IMR-90 (cell line): ENCODE measurements at regions not wholly inside any gene's neighbourhood (a gene's known extent, or its start where the extent isn't known, plus 50 kb on each side); places are given as distances from the start of the nearest gene placed in this dataset.

Source experiments
- ATAC-seq: fragments of 200-7000 bp; cut with Tn5 transposase; 2 replicates; pipeline ENCODE4 v1.9.1; 2020; ENCODE audit warnings: low read depth, mild to moderate bottlenecking, moderate library complexity
- BruUV-seq: library from RNA; stranded (reverse); fragments of 400-500 nt; replicated peaks from 2 replicates; lab custom pipeline; 2021; lab: Mats Ljungman, UMichigan
- CTCF ChIA-PET: fragments of 300-600 bp; formaldehyde crosslinking; extraction: SDS; loops from one replicate; lab custom pipeline; 2021; ENCODE audit warnings: antibody characterized with exemption; lab: Yijun Ruan, JAX
- POLR2A ChIA-PET: fragments of 300-600 bp; sonication (Branson Sonifier 250); formaldehyde crosslinking; loops from one replicate; lab custom pipeline; 2022; ENCODE audit warnings: antibody characterized with exemption; ENCODE audit not compliant: unreplicated experiment; lab: Charles Lee
- DNase-seq: peaks from one replicate; pipeline ENCODE4 v3.0.0; 2013
- H2AFZ ChIP-seq: replicated peaks from 2 replicates; pipeline ENCODE3; 2013; ENCODE audit warnings: low read length, mild to moderate bottlenecking; ENCODE audit not compliant: poor library complexity
- H2AK5ac ChIP-seq: 2 replicates; pipeline ENCODE4 v1.6.1; 2013; ENCODE audit warnings: low read depth, low read length, inconsistent platforms
- H2AK9ac ChIP-seq: replicated peaks from 2 replicates; pipeline ENCODE3; 2013; ENCODE audit warnings: mild to moderate bottlenecking, low read depth, low read length, moderate library complexity; ENCODE audit not compliant: poor library complexity
- H2BK120ac ChIP-seq: 2 replicates; pipeline ENCODE4 v1.6.1; 2013; ENCODE audit warnings: low read depth, low read length, inconsistent platforms
- H2BK15ac ChIP-seq: 3 replicates; pipeline ENCODE4 v1.6.1; 2013; ENCODE audit warnings: low read depth, low read length, inconsistent platforms
- H2BK20ac ChIP-seq: 2 replicates; pipeline ENCODE4 v1.6.1; 2013; ENCODE audit warnings: low read depth, mild to moderate bottlenecking, inconsistent platforms, low read length, moderate library complexity
- H2BK5ac ChIP-seq: 2 replicates; pipeline ENCODE4 v1.6.1; 2013; ENCODE audit warnings: mild to moderate bottlenecking, low read depth, low read length, inconsistent platforms; ENCODE audit not compliant: poor library complexity, severe bottlenecking
- H3K14ac ChIP-seq: replicated peaks from 2 replicates; pipeline ENCODE4 v1.6.1; 2013; ENCODE audit warnings: low read depth, low read length, inconsistent platforms
- H3K18ac ChIP-seq: 2 replicates; pipeline ENCODE4 v1.6.1; 2013; ENCODE audit warnings: low read depth, low read length, control low read depth
- H3K23ac ChIP-seq: 2 replicates; pipeline ENCODE4 v1.6.1; 2013; ENCODE audit warnings: low read depth, low read length, inconsistent platforms
- H3K27ac ChIP-seq: 2 replicates; pipeline ENCODE4 v1.5.1; 2013; ENCODE audit warnings: mild to moderate bottlenecking, control low read depth, low read length; ENCODE audit not compliant: insufficient read depth
- H3K27me3 ChIP-seq: 2 replicates; pipeline ENCODE4 v1.6.1; 2013; ENCODE audit warnings: low read length; ENCODE audit not compliant: control insufficient read depth, insufficient read depth
- H3K36me3 ChIP-seq: 2 replicates; pipeline ENCODE4 v1.6.1; 2013; ENCODE audit warnings: low read length, mixed read lengths; ENCODE audit not compliant: control insufficient read depth, insufficient read depth
- H3K4ac ChIP-seq: 2 replicates; pipeline ENCODE4 v1.6.1; 2013; ENCODE audit warnings: low read depth, low read length, inconsistent platforms
- H3K4me1 ChIP-seq: 2 replicates; pipeline ENCODE4 v1.6.1; 2013; ENCODE audit warnings: low read length, mixed read lengths; ENCODE audit not compliant: control insufficient read depth, insufficient read depth
- H3K4me2 ChIP-seq: 2 replicates; pipeline ENCODE4 v1.6.1; 2013; ENCODE audit warnings: low read depth, mild to moderate bottlenecking, control low read depth, low read length, moderate library complexity
- H3K4me3 ChIP-seq: 2 replicates; pipeline ENCODE4 v1.5.1; 2013; ENCODE audit warnings: low read depth, mild to moderate bottlenecking, control low read depth, low read length, moderate library complexity; ENCODE audit not compliant: insufficient read depth
- H3K56ac ChIP-seq: 2 replicates; pipeline ENCODE4 v1.6.1; 2013; ENCODE audit warnings: low read length, inconsistent platforms; ENCODE audit not compliant: insufficient read depth; ENCODE audit errors: extremely low read depth
- H3K79me1 ChIP-seq, 2 experiments: 2 replicates each; pipeline ENCODE4 v1.6.1; 2013; ENCODE audit warnings: low read length in 2 of 2, inconsistent platforms in 1 of 2, low read depth in 1 of 2
- H3K9ac ChIP-seq: 2 replicates; pipeline ENCODE4 v1.6.1; 2013; ENCODE audit warnings: low read depth, low read length, control low read depth
- H3K9me1 ChIP-seq: 2 replicates; pipeline ENCODE4 v1.6.1; 2013; ENCODE audit warnings: low read length, inconsistent platforms; ENCODE audit not compliant: insufficient read depth
- H3K9me3 ChIP-seq: 2 replicates; pipeline ENCODE4 v1.6.1; 2013; ENCODE audit warnings: low read length; ENCODE audit not compliant: control insufficient read depth, insufficient read depth
- H4K20me1 ChIP-seq: 2 replicates; pipeline ENCODE4 v1.6.1; 2013; ENCODE audit warnings: low read length, inconsistent platforms; ENCODE audit not compliant: insufficient read depth
- H4K5ac ChIP-seq: 2 replicates; pipeline ENCODE4 v1.6.1; 2013; ENCODE audit warnings: mild to moderate bottlenecking, low read depth, low read length, control low read depth
- H4K8ac ChIP-seq, 2 experiments: 2 replicates each; pipeline ENCODE4 v1.6.1; 2013; ENCODE audit warnings: low read depth in 2 of 2, low read length in 2 of 2, control low read depth in 1 of 2, inconsistent platforms in 1 of 2
- H4K91ac ChIP-seq: 2 replicates; pipeline ENCODE4 v1.6.1; 2013; ENCODE audit warnings: low read depth, low read length, inconsistent platforms; ENCODE audit not compliant: insufficient read depth
- BHLHE40 ChIP-seq: fragments of 150-350 bp; IDR thresholded peaks from 2 replicates; pipeline ENCODE4 v1.6.1; 2016; ENCODE audit warnings: mild to moderate bottlenecking, low read depth, low read length
- CEBPB ChIP-seq: IDR thresholded peaks from 2 replicates; pipeline ENCODE4 v1.6.1; 2012; ENCODE audit warnings: low read depth, low read length, improper control_type of control experiment
- CHD1 ChIP-seq: IDR thresholded peaks from 2 replicates; pipeline ENCODE4 v1.6.1; 2012; ENCODE audit warnings: low read depth, low read length, improper control_type of control experiment
- MAFK ChIP-seq: IDR thresholded peaks from 2 replicates; pipeline ENCODE4 v1.6.1; 2012; ENCODE audit warnings: low read depth, low read length, improper control_type of control experiment
- MXI1 ChIP-seq: IDR thresholded peaks from 2 replicates; pipeline ENCODE4 v1.6.1; 2012; ENCODE audit warnings: low read depth, mild to moderate bottlenecking, low read length, moderate library complexity, borderline replicate concordance
- RCOR1 ChIP-seq: IDR thresholded peaks from 2 replicates; pipeline ENCODE4 v1.6.1; 2012; ENCODE audit warnings: mild to moderate bottlenecking, low read length, improper control_type of control experiment; ENCODE audit not compliant: insufficient replicate concordance
- USF2 ChIP-seq: fragments of 150-350 bp; IDR thresholded peaks from 2 replicates; pipeline ENCODE4 v1.6.1; 2017; ENCODE audit warnings: mild to moderate bottlenecking, antibody characterized with exemption, low read length, low read depth
- WGBS, 2 experiments: methylation state at CpG; one replicate each; pipeline versions ENCODE4 v1.1.5 to v1.1.7; 2013; ENCODE audit warnings: missing lambda C conversion rate in 2 of 2; ENCODE audit not compliant: insufficient read length in 1 of 2; ENCODE audit errors: extremely low coverage in 2 of 2; 5-methylcytosine and 5-hydroxymethylcytosine counted together
- dilution Hi-C: fragments of 300-500 bp; cut with HindIII; formaldehyde crosslinking; loops from one replicate; pipeline ENCODE4 v1.14.3; 2018; ENCODE audit warnings: low sequenced_read_pairs; ENCODE audit not compliant: unreplicated experiment
- in situ Hi-C: fragments of 300-500 bp; cut with MboI; formaldehyde crosslinking; loops from 3 replicates; pipeline ENCODE4 v1.14.3; 2019; ENCODE audit warnings: low sequenced_read_pairs, inconsistent platforms, mixed read lengths
- intact Hi-C: fragments of 100-400 bp; cut with micrococcal nuclease; formaldehyde crosslinking; loops from 2 replicates; pipeline ENCODE4 v1.10.0; 2022
- TF ChIP-seq, protein P1 (sequence below): conservative IDR thresholded peaks from 2 replicates; pipeline ENCODE4 v1.5.1; 2012; ENCODE audit warnings: mild to moderate bottlenecking, low read depth, low read length, improper control_type of control experiment

GRCh38 chr6:144855812-144856531 lies 570.8 kb downstream of the UTRN start:
- no peak overlapping the region for H4K5ac ChIP-seq
- no peak for TF ChIP-seq CEBPB
- TF ChIP-seq RCOR1 = no peak
- TF ChIP-seq MAFK = no peak
- no peak for TF ChIP-seq CHD1
- TF ChIP-seq, protein P1, sequence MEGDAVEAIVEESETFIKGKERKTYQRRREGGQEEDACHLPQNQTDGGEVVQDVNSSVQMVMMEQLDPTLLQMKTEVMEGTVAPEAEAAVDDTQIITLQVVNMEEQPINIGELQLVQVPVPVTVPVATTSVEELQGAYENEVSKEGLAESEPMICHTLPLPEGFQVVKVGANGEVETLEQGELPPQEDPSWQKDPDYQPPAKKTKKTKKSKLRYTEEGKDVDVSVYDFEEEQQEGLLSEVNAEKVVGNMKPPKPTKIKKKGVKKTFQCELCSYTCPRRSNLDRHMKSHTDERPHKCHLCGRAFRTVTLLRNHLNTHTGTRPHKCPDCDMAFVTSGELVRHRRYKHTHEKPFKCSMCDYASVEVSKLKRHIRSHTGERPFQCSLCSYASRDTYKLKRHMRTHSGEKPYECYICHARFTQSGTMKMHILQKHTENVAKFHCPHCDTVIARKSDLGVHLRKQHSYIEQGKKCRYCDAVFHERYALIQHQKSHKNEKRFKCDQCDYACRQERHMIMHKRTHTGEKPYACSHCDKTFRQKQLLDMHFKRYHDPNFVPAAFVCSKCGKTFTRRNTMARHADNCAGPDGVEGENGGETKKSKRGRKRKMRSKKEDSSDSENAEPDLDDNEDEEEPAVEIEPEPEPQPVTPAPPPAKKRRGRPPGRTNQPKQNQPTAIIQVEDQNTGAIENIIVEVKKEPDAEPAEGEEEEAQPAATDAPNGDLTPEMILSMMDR = no peak
- no peak for TF ChIP-seq USF2
- TF ChIP-seq MXI1 = no peak
- no peak for TF ChIP-seq BHLHE40
- H3K9me3 ChIP-seq = no peaks in the 10 kb centered on the region
- no peak overlapping the region for H3K4me3 ChIP-seq
- dilution Hi-C loops = no loop called here
- H4K91ac ChIP-seq = no peak overlapping the region
- WGBS, 2 experiments = no CpG with 5 or more reads among the region's 2 CpGs
- H3K9ac ChIP-seq = no peak overlapping the region
- H3K4me1 ChIP-seq = no peaks in the 10 kb centered on the region
- no peak overlapping the region for H3K23ac ChIP-seq
- H3K27ac ChIP-seq = no peak overlapping the region
- no peaks in the 10 kb centered on the region for H3K27me3 ChIP-seq
- no peak overlapping the region for H2BK15ac ChIP-seq
- H3K4ac ChIP-seq = no peak overlapping the region
- H2BK20ac ChIP-seq = no peak overlapping the region
- H4K20me1 ChIP-seq = no peaks in the 10 kb centered on the region
- H2AK5ac ChIP-seq = no peak overlapping the region
- ChIA-PET CTCF (no interaction called here), POLR2A (no interaction called here)
- no peak overlapping the region for H2AK9ac ChIP-seq
- H2BK120ac ChIP-seq = no peak overlapping the region
- no peak overlapping the region for H4K8ac ChIP-seq
- H3K4me2 ChIP-seq = no peak overlapping the region
- no peaks in the 10 kb centered on the region for H3K36me3 ChIP-seq
- BruUV-seq = no TSS peak
- no peak for ATAC-seq
- in situ Hi-C loops = no loop called here
- no peak overlapping the region for H2AFZ ChIP-seq
- no peak overlapping the region for H3K56ac ChIP-seq
- H2BK5ac ChIP-seq = no peak overlapping the region
- H3K9me1 ChIP-seq = no peaks in the 10 kb centered on the region; the same call in 1 of the 2 replicates
- DNase-seq = no peak
- intact Hi-C loops = no loop called here
- no peak overlapping the region for H3K18ac ChIP-seq
- no peak overlapping the region for H3K14ac ChIP-seq
- H3K79me1 ChIP-seq = no peaks in the 10 kb centered on the region
